HG02973 (cell line): ENCODE measurements at regions not wholly inside any gene's neighbourhood (a gene's known extent, or its start where the extent isn't known, plus 50 kb on each side); places are given as distances from the start of the nearest gene placed in this dataset.
"Not testable (repeated sequence)": the region's sequence is repeated elsewhere in the genome, so short reads cannot be mapped to it uniquely, and the experiment has no call there.

Experiments
- ATAC-seq: cut with Tn5 transposase; IDR thresholded peaks from one replicate; pipeline ENCODE4 v1.9.1; 2021; ENCODE audit warnings: moderate library complexity; ENCODE audit not compliant: unreplicated experiment

GRCh38 chr6:153574231-153574630, 443.1 kb upstream of the RGS17 start:
- no peak for ATAC-seq

- ATAC-seq = no peak
Measured at GRCh38 chr6:153572371-153572770, 441.3 kb upstream of the RGS17 start.

GRCh38 chr6:153568628-153569027, 437.5 kb upstream of the RGS17 start:
- no peak for ATAC-seq

- ATAC-seq = no peak
Measured at GRCh38 chr6:153564803-153565202, 433.7 kb upstream of the RGS17 start.

GRCh38 chr6:153563001-153563400, 431.9 kb upstream of the RGS17 start:
- no peak for ATAC-seq

GRCh38 chr6:153553627-153554026, 422.5 kb upstream of the RGS17 start:
- ATAC-seq = no peak

GRCh38 chr6:153539602-153540001, 408.5 kb upstream of the RGS17 start:
- no peak for ATAC-seq

- no peak for ATAC-seq
Measured at GRCh38 chr6:153538491-153538890, 407.4 kb upstream of the RGS17 start.

- ATAC-seq = no peak
Measured at GRCh38 chr6:153537422-153537821, 406.3 kb upstream of the RGS17 start.

- ATAC-seq = no peak
Measured at GRCh38 chr6:153526479-153526878, 395.4 kb upstream of the RGS17 start.

- ATAC-seq = no peak
Measured at GRCh38 chr6:153525998-153526397, 394.9 kb upstream of the RGS17 start.

GRCh38 chr6:153523390-153523789, 392.3 kb upstream of the RGS17 start:
- no peak for ATAC-seq

GRCh38 chr6:153511896-153512496, 380.9 kb upstream of the RGS17 start:
- ATAC-seq = peak; percentile 90

GRCh38 chr6:153503810-153504209, 372.7 kb upstream of the RGS17 start:
- peak; percentile 63 for ATAC-seq

- ATAC-seq = no peak
Measured at GRCh38 chr6:153493501-153493900, 362.4 kb upstream of the RGS17 start.

GRCh38 chr6:153489479-153489878, 358.4 kb upstream of the RGS17 start:
- ATAC-seq = no peak

- ATAC-seq = no peak
Measured at GRCh38 chr6:153488267-153488666, 357.2 kb upstream of the RGS17 start.

GRCh38 chr6:153485072-153485471, 354.0 kb upstream of the RGS17 start:
- no peak for ATAC-seq

GRCh38 chr6:153484056-153484455, 353.0 kb upstream of the RGS17 start:
- no peak for ATAC-seq

- no peak for ATAC-seq
Measured at GRCh38 chr6:153476243-153476642, 345.2 kb upstream of the RGS17 start.

- ATAC-seq = no peak
Measured at GRCh38 chr6:153465050-153465449, 334.0 kb upstream of the RGS17 start.

- no peak for ATAC-seq
Measured at GRCh38 chr6:153449279-153449678, 318.2 kb upstream of the RGS17 start.

- ATAC-seq = not testable (repeated sequence)
Measured at GRCh38 chr6:153442749-153443148, 311.7 kb upstream of the RGS17 start.
